NOMO-1 treated with dmso at 0.1 percent for 144 hours (cell line): ENCODE measurements at regions not wholly inside any gene's neighbourhood (a gene's known extent, or its start where the extent isn't known, plus 50 kb on each side); places are given as distances from the start of the nearest gene placed in this dataset.
"Not testable (repeated sequence)": the region's sequence is repeated elsewhere in the genome, so short reads cannot be mapped to it uniquely, and the experiment has no call there.

Experiments used
- DNase-seq: peaks from one replicate; lab custom pipeline; 2025; ENCODE audit not compliant: unreplicated experiment; lab: John Stamatoyannopoulos, UW

DNA sequence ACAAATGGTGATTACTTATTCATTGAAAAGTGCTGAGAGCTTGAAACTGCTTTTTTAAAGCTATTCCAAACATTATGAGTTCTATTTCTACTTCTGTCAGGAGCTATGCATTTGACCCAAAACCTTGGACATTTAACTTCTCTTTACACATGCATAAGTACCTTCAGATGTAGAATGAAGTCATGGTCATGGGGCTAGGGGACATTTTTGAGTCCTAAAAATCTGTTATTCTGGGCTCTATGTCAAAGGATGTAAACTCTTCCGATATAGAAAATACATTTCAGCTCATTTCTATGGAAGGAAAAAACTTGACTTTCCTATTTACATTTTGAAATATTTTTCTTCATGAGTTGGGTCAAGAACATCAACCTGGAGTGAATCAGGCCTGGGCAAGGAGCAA is 179.5 kb upstream of the CXCL12 start:
- DNase-seq, result no peak

DNA sequence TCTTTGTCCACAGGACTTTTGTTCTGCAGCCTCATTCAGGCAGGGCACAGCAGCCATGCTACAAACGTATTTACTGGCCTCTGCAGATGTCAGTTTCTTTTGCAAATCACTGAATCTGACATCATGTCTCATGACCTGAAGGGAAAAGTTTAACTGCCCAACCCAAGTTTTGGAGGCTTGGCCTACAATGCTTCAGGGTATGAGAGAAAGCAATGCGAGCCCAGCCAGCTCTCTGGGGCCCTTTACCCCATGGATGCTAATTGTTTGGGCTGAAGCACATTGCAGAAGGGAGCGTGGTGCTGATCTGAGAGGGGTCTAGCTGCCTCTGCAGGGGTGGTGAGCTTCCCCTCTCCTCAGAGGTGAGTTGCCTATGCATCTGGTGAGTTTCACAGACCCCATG is 179.9 kb upstream of the CXCL12 start:
- no peak for DNase-seq

DNA sequence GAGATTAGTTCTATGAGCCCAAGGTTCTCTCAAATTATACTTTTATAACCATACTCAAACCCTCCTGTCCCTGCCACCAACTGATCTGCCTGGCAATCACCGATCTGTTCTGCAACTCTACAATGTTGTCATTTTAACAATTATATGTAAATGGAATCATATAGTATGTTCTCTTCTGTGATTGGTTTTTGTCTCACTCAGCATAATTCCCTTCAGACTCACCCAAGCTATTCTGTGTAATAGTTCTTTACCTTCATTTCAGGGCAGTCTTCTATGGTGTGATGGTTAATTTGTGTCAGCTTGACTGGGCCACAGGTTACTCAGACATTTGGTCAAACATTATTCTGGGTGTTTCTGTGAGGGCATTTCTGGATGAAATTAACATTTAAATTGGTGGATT is 181.9 kb upstream of the CXCL12 start:
- DNase-seq, result no peak

DNA sequence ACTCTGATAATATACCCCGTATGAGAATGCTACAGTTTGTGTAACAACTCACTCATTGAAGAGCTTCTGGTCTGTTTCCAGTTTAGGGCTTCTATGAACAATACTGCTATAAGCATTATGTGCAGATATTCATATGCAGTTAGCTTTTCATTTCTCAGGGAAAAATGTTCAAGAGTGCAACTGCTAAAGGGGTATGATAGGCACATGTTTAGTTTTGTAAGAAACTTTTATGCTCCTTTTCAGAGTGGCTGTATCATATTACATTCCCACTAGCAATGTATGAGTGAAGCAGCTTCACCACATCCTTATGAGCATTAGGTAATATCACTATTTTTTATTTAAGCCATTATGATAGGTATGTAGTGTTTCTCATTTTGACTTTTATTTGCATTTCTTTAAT is 182.6 kb upstream of the CXCL12 start:
- no peak for DNase-seq

DNA sequence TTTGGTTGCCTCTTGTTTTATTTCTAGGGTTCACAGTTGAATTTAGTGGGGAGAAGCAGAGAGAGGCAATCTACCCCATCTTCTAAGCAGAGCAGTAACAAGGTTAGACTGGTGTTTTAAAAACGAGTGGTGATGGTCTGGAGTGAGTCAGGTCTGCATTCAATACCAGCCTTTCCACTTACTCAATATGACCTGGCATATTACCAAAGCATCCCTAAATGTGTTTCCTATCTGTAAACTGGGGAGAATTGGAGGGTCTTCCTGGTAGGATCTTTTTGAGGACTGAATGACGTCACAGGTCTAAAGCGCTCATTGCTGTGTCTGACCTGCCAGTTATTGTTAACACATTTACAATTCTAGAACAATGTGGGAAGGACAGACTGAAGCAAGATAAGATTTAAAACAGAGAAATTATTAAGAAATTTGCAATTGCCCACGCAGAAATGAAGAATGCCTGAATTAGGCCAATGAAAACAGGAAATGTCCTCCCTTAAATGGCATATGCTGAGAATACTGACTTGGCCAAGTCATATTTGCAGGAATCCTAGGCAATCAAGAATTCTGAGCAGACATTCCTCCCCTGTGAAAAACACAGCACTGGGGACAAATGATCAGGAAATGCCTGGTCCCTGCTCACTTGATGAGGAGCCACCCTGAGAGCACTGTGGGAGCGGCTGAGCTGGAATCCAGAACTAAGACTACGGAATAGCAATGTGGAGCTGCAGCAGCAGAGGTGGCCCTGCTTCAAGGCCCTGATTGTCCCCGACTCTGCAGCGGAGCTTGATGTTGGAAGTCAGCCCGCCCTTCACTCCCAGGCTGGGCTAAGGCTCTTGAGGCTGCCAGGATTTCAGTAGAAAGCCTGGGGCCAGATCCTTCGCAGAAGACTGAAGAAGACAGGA is 184.5 kb upstream of the CXCL12 start:
- DNase-seq, result no peak

DNA sequence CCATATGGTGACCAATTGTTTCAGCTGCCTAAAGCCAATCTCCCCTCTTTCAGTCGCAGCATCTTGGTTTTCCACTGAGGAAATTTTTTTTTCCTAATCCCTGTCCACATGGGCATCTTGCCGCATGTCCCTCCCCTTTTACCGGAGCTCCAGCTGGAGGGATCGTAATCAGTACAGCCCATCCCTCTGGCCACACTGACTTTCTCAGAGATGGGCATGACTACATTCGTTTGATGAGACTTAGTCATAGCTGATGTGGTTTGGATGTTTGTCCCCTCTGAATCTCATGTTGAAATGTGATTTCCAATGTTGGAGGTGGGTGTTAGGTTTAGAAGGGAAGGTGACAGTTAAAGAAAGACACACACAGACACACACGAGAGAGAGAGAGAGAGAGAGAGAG is 186.8 kb upstream of the CXCL12 start:
- DNase-seq, result no peak

DNA sequence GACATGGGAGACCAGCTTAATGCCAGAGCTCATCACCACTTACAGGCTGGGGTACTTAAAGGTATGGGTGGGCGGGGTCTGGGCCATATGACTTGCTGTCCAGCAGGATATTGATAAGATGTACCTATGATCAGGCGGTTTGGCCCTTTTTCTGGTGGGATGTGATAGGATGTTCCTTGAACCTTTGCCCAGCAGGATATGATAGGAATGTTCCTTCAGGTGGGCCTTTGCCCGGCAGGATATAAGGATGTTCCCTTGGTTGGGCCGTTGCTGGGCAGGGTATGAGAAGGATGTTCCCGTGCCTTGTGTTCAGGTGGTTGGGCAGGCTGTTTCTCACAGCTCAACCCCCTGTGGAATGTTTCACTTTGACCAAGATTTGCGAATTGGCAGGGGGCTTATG is 187.2 kb upstream of the CXCL12 start:
- no peak for DNase-seq

DNA sequence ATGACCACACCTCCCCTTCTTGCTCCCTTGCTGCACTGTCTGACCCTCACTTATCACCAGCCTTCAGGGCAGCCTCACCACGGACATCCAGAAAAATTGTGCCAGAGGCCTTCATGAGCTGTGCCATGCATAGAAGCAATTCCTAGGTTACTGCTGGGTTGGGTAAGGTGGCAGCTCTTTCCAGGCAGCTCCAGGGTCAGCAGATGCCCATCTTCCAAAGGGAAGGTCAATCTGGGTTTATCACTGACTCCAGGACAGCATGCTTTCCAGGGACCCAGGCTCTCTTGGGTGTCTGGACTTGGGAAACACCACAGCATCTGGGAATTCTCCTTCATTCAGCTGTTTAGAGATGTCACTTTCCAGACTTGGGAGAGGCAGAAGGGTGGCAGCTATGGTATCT is 188.9 kb upstream of the CXCL12 start:
- DNase-seq, result no peak

DNA sequence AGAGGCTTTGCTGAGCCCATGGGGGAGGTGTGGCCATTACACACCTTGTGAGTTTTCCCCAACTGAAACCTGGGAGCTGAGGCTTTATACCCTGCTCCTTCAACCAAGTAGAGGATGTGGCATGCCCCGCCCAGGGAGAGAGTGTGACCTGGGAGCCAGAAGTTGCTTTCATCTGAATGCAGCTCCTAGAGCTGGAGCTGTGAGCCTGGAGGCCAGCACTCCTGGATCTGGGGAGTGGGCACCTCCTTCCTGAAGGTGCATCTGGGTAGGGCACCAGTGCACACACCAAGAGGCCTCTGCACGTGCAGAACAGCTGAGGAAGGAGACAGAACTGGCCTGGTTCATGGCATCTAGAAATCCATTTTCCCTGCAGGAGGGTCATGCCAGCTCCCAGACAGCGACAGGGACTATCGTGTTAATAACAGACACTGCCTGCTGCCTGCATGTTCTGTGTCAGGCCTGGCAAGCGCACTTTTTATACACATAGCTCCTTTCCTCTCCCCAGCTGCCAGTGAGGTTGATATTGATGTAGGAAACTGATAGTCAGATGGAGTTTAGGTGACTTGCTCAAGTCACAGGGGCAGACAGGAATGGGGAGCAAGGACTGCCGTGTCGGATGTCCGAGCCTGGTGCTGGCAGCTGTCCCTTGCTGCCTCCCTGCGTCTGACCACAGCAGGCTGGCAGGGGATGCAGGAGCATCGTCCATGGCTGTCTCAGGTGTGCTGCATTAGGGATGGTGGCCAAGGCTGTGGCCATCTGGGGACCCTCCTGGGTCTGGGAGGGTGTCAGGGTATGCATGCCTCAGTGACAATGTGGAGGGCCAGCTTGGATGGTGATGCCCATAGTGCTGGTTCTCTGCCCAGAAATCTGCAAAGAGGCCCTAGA is 189.9 kb upstream of the CXCL12 start:
- no peak for DNase-seq

DNA sequence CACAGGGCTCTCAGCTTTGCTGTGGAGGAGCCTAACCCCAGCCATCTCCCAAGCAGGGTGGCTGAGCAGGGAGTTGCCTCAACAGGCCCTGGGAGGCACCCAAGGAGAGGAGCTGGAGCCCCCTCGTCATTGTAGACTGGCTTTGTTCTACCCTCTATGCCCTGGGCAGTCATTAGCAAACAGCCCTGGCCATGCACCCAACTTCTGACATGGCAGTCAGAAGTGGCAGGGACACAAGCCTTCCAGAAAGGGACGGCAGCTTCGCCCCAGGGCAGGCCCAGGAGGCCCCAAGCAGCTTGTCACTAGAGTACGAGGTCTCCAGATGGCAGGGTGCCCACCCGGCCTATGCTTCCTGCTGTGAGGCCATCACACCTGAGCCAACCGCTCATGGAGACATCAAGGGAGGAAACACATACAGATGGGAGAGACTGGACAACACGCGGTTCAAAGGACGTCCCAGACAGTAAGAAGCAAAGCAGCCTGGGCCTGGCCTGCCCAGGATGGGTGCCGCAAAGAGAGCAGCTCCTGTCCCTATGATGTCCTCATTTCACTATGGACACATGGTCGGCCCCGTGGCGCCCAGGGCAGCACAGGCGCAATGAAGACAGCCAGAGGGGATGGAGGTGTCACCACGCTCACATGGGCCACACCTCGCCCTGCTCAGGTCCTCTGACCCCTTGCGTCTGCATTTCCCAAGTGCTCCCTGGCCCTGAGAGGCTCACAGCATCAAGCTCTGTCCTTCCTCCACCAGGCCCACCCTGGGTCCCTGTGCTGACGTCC is 190.9 kb upstream of the CXCL12 start:
- no peak for DNase-seq

DNA sequence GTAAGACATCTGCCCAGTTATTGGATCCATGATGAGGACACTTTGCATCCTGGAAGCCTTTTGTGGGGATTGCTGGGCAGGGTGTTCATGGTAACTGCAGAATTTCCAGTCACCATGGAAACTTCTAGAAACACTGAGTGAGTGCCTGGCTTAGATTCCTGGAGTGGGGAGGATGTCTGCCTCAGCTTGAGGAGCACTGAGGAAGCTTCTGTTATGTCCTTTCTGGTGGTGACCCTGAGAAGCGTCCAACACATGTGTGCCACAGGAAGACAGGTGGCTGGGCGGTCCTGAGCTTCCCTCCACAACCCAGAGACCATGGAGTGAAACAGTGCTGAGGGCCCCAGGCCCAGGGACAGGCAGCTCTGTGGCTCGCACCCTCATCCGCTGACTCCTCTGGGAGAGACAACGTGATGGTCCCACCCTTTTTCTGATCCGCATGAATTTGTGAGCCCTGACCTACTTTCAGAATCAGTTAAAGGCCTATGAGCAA is 191.8 kb upstream of the CXCL12 start:
- DNase-seq, result no peak

DNA sequence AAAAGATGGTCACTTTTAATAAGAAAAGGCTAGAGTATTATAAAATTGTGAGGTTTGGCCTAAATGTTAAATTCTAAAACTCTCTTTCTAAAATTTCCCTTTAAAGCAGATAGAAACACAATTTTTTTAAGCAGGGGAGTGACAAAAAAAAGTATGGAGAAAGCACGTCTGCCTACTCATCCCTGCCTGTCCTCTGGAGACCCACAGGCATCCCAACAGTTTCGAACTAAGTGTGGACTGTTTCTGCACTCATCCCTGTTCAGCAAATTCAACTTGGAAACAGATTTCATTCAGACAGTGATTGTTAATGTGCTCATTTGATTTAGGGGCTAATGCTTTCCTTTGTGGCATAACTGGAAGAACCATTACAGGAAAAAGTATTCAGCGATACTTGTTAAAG is 192.6 kb upstream of the CXCL12 start:
- DNase-seq, result no peak

DNA sequence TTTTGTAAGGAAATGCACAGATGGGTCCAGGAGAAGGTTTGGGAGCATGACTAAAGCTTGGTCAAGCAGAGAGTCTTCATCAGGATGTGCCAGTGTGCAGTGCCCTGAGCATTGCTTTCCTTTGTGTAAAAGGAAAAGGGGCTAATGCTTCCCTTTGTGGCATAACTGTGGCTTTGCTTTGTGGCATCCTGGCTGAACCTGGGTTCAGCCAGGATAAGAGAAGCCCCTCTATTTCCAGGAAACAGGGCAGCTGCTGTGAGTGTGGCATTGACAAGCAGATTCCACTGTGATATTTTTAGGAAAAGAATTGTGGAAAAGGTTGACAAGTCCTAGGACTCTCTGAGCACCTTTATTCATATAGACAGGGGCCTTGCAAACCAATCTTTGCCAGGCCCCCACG is 193.4 kb upstream of the CXCL12 start:
- no peak for DNase-seq

DNA sequence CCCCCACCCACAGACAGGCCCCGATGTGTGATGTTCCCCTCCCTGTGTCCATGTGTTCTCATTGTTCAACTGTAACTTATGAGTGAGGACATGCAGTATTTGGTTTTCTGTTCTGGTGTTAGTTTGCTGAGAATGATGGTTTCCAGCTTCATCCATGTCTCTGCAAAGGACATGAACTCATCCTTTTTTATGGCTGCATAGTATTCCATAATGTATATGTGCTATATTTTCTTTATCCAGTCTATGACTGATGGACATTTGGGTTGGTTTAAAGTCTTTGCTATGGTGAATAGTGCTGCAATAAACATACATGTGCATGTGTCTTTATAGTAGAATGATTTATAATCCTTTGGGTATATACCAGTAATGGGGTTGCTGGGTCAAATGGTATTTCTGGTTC is 194.1 kb upstream of the CXCL12 start:
- not testable (repeated sequence) for DNase-seq

DNA sequence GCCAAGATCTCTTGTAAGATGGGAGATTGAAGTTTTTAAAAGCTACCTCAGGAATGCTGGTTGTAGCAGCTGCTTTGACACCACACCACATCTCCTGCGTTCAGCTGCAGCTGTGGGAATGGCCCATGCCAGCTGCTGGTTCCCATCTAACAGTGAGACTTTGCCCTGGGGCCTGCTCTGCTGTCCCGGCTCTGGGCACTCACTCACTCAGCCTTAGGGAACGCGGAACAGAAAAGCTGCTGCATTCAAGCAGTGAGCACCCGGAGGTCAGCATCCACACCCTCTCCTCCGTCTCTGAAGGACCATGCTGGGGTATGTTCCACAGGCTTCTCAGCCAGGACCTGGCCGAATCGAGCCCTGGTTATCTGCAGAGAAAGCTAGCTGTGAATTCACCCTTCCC is 197.1 kb upstream of the CXCL12 start:
- DNase-seq, result no peak

DNA sequence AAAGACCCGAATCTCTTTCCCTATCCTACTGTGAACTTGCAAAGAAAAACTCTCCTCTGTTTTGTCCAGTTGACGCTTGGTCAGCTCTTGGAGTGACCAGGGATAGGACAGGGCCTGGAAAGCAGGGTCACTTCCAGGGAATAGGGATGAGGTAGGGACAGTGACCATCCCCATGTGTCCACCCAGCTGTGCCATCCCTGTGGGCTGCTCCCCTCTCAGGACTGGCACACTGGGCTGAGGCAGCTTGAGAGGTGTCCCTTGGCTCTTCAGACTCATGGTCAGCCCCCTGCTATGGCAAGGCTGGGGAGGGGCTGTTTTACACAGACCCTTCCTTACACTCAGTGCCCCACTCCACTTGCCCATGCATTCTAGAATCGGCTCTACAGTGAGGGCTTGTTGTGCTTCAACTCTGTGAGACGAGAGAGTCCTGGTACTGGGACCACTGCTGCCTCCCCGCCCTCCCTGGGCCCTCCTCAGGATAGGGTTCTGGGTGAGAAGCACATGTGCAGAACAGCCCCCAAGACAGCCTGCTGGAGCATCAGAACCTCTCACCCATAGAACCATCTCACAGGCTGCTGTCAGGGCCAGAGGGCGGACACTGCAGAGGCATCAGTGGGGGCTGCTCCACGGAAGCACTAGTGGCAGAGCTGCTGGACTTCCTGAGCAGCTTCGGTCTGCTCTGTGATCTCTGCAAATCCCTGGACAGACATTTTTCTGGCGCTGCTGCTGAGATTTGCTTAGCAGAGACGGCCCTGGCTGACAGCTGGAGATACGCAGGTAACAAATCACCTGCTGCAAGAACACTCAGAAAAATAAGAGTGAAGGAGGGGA is 202.8 kb upstream of the CXCL12 start:
- no peak for DNase-seq

DNA sequence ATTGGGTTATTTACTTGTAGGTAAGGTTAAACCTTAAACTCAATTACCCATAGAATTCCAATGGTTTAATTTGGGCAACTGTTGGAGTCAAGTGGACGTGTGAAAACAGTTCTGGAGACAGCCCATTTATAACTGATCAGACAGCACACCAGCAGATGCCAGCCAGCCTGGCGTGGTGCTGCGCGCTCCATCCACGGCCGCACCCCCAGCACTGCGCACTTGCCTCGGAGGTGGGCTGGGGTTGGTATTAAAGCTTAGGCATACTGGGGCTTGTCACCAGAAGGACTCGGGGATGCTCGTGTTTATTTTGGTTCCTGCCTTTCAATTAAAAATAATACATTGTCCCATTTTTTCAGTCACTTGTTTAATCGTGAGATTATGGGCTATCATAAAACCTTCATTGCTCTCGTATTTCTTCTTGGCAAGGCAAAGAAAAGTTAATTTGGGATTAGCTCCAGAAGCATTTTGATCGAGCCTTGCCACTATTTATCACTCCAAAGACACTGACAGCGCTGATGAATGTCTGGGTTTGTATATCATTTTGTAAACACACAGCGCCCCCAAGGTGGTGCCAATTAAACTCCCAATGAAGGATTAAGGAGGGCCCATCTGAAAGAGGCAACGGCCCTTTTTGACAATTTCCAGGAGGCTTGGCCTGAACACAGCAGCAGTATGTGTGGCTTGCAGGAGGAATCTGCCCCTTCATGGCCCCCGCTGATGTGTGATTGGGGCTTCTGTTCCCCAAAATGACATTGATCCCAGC is 204.5 kb upstream of the CXCL12 start:
- DNase-seq, result no peak

DNA sequence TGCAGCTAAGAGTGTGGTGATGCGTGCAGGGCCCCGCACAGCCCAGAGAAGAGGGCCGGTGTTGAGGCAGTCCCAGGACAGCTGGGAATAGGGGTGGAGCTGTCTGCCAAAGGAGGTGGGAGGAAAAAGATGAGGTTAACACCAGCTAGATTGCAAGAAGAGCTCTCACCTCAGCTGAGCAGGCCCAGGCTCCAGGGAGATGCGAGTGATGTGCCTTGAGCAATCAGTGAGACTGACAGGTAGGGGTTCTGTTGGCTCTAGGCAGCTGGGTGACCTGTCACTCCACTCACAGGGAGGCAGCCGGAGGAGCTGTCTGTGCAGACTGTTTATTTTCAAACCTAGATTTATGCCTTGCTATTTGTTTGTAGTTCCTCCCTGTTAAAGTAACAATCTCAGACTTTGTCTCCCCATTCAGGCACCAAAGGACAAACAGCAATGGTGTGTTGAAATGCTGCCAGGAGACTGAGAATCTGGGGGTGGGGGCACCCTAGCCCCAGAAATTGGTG is 205.1 kb upstream of the CXCL12 start:
- DNase-seq, result no peak

DNA sequence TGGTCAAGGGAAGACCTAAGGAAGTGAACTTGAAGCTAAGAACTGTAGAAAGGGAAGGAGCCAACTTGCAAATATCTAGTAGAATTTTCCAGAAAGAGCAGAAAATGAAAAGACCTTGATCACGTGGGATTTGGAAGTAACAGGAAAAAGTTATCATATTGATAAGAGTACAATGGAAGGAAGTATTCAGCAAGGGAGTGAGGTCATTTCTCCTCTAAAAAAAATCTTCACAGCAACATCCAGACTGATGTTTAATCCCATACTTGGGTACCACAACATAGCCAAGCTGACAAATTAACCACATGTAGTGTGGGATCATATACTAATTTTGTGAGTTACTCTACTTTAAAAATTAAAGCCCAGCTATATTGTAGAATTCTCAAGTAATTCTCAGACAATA is 207.0 kb upstream of the CXCL12 start:
- DNase-seq, result no peak
